Fibroblast of the aortic adventitia (primary cell): ENCODE measurements at regions not wholly inside any gene's neighbourhood (a gene's known extent, or its start where the extent isn't known, plus 50 kb on each side); places are given as distances from the start of the nearest gene placed in this dataset.

Experiments used
- DNase-seq: peaks from one replicate; pipeline ENCODE4 v3.0.0-alpha.2; 2010; ENCODE audit warnings: low read depth
- H3K4me3 ChIP-seq: 2 replicates; pipeline ENCODE4 v1.5.1; 2011; ENCODE audit warnings: low read depth, mild to moderate bottlenecking, control low read depth, low read length, moderate library complexity
- CTCF ChIP-seq: IDR thresholded peaks from 2 replicates; pipeline ENCODE4 v1.5.1; 2011; ENCODE audit warnings: mild to moderate bottlenecking, low read length, control low read depth, inconsistent platforms; ENCODE audit not compliant: insufficient read depth

- no peak for DNase-seq
- no peak for TF ChIP-seq CTCF
- no peak overlapping the region for H3K4me3 ChIP-seq
These were observed 112.2 kb upstream of the RAB18 start for GRCh38 chr10:27391916-27392315.

- H3K4me3 ChIP-seq: no peak overlapping the region
- DNase-seq: no peak
- no peak for TF ChIP-seq CTCF
These were observed 112.8 kb upstream of the RAB18 start for GRCh38 chr10:27391325-27391724.

GRCh38 chr10:27390681-27391080 lies 113.4 kb upstream of the RAB18 start:
- TF ChIP-seq CTCF: no peak
- no peak overlapping the region for H3K4me3 ChIP-seq
- DNase-seq: no peak

GRCh38 chr10:27388761-27389399 lies 115.2 kb upstream of the RAB18 start:
- no peak overlapping the region for H3K4me3 ChIP-seq
- no peak for TF ChIP-seq CTCF
- DNase-seq: peak; percentile 50

GRCh38 chr10:27383595-27384542 lies 120.2 kb upstream of the RAB18 start:
- no peak for DNase-seq
- no peak for TF ChIP-seq CTCF
- no peak overlapping the region for H3K4me3 ChIP-seq

- H3K4me3 ChIP-seq: no peak overlapping the region
- no peak for TF ChIP-seq CTCF
- DNase-seq: no peak
These were observed 121.9 kb upstream of the RAB18 start for GRCh38 chr10:27382176-27382575.
